ENCODE measurements at regions not wholly inside any gene's neighbourhood (a gene's known extent, or its start where the extent isn't known, plus 50 kb on each side); places are given as distances from the start of the nearest gene placed in this dataset.

DNA sequence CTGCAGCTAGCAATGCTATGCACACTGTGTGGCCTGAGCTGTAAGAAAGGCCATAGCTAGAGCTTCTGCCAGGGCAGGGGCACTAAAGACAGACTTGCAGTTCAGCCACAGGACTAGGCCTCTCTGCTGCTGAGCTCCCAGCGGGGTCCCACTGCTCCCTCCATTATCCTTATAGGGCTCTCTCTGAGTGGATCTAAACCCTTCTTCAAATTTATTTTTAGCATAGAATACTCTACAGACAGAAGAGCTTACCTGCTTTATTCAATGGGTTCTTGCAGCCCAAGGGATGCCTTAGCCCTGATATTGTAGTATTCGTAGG, 100.9 kb upstream of the MLN start:
- peaks cover 30% of the 10 kb centered on the region for H3K27me3 Mint-ChIP-seq (ENCODE audit: low read depth)

More for the DNA sequence above, 100.9 kb upstream of the MLN start:
- Histone ChIP-seq H3K4me2 (ENCODE audit: insufficient read depth, insufficient read length, low read length) (no peak overlapping the region), H3K9me3 (ENCODE audit: control insufficient read depth, low read depth, low read length) (no peaks in the 10 kb centered on the region), H4K5ac (ENCODE audit: insufficient read length, low read depth, low read length) (no peak overlapping the region), H3K79me1 (ENCODE audit: insufficient read depth, low read depth, low read length, poor library complexity, severe bottlenecking) (no peaks in the 10 kb centered on the region), H3K56ac (ENCODE audit: insufficient read length, low read depth, low read length) (no peak overlapping the region), H2BK20ac (ENCODE audit: low read depth, low read length, poor library complexity, severe bottlenecking) (no peak overlapping the region), H3K79me2 (ENCODE audit: insufficient read depth, low read length) (no peaks in the 10 kb centered on the region), H2AK5ac (ENCODE audit: insufficient read length, low read length) (no peak overlapping the region), H2BK5ac (ENCODE audit: insufficient read length, low read length) (no peak overlapping the region), H2AFZ (ENCODE audit: low read length) (no peak overlapping the region), H3K27ac (ENCODE audit: insufficient read length, low read depth, low read length) (no peak overlapping the region), H3K9ac (ENCODE audit: extremely low read depth, insufficient read length, low read length) (no peak overlapping the region), H3K4me1 (ENCODE audit: insufficient read depth, low read length) (no peaks in the 10 kb centered on the region), H2BK12ac (ENCODE audit: insufficient read length, low read depth, low read length) (no peak overlapping the region), H4K8ac (replicated peaks; ENCODE audit: insufficient read length, low read depth, low read length) (no peak overlapping the region), H2BK120ac (ENCODE audit: low read depth, low read length, poor library complexity, severe bottlenecking) (no peak overlapping the region), H4K20me1 (ENCODE audit: control insufficient read depth, insufficient read depth, insufficient read length) (no peaks in the 10 kb centered on the region), H3K23ac (ENCODE audit: insufficient read length, low read depth, low read length) (no peak overlapping the region), H2BK15ac (ENCODE audit: low read depth, low read length) (no peak overlapping the region), H3K4ac (ENCODE audit: low read depth, low read length) (no peak overlapping the region), H3K14ac (ENCODE audit: insufficient read depth, low read length) (no peak overlapping the region), H3K23me2 (ENCODE audit: insufficient read length, low read depth, low read length, poor library complexity, severe bottlenecking) (no peaks in the 10 kb centered on the region), H3T11ph (ENCODE audit: low read length) (no peak overlapping the region), H3K27me3 (ENCODE audit: insufficient read depth, low read length) (no peaks in the 10 kb centered on the region), H3K18ac (ENCODE audit: insufficient read length, low read depth, low read length) (no peak overlapping the region), H4K91ac (ENCODE audit: insufficient read length, low read depth, low read length) (no peak overlapping the region)
- Mint-ChIP-seq H3K27ac (no peak overlapping the region), H3K4me3 (no peak overlapping the region), H3K4me1 (peaks cover 28% of the 10 kb centered on the region in 2 experiments), H3K36me3 (ENCODE audit: insufficient read depth in 1 of 3, low read depth in 3 of 3) (no peaks in the 10 kb centered on the region; a peak in 1 of 7 replicates), H3K9me3 (no peaks in the 10 kb centered on the region; a peak in 1 of 5 replicates)
- no CpG with 5 or more reads among the region's 2 CpGs for WGBS (ENCODE audit: extremely low coverage, insufficient read length, low lambda C conversion rate)
- no peak for DNase-seq
- no peak for TF ChIP-seq CTCF (conservative IDR thresholded peaks at IDR 0.05)

All from H9 (cell line).